Dedifferentiated amniotic fluid mesenchymal stem cell (primary cell): ENCODE measurements at regions not wholly inside any gene's neighbourhood (a gene's known extent, or its start where the extent isn't known, plus 50 kb on each side); places are given as distances from the start of the nearest gene placed in this dataset.
"Not testable (repeated sequence)": the region's sequence is repeated elsewhere in the genome, so short reads cannot be mapped to it uniquely, and the experiment has no call there.

Source experiments
- DNase-seq: peaks from one replicate; pipeline ENCODE4 v3.0.0-alpha.2; 2016; ENCODE audit errors: extremely low spot score

- no peak for DNase-seq
Observed at GRCh38 chr12:46087916-46088439, 97.6 kb upstream of the SCAF11 start.

GRCh38 chr12:46084666-46085631, 94.6 kb upstream of the SCAF11 start:
- no peak for DNase-seq

GRCh38 chr12:46082490-46083200, 92.3 kb upstream of the SCAF11 start:
- no peak for DNase-seq

GRCh38 chr12:46073321-46073720, 82.9 kb upstream of the SCAF11 start:
- DNase-seq: no peak

GRCh38 chr12:46071769-46072624, 81.6 kb upstream of the SCAF11 start:
- peak; percentile 82 for DNase-seq

GRCh38 chr12:46071335-46071734, 81.0 kb upstream of the SCAF11 start:
- no peak for DNase-seq

GRCh38 chr12:46067094-46067493, 76.7 kb upstream of the SCAF11 start:
- no peak for DNase-seq

GRCh38 chr12:46065412-46066166, 75.2 kb upstream of the SCAF11 start:
- DNase-seq: no peak

GRCh38 chr12:46064548-46064947, 74.2 kb upstream of the SCAF11 start:
- DNase-seq: no peak

GRCh38 chr12:46058697-46059096, 68.3 kb upstream of the SCAF11 start:
- DNase-seq: not testable (repeated sequence)

- no peak for DNase-seq
Observed at GRCh38 chr12:46050805-46051204, 60.4 kb upstream of the SCAF11 start.

- no peak for DNase-seq
Observed at GRCh38 chr12:46049665-46050064, 59.3 kb upstream of the SCAF11 start.

GRCh38 chr12:46046436-46046835, 56.1 kb upstream of the SCAF11 start:
- no peak for DNase-seq

GRCh38 chr12:46043972-46044520, 53.7 kb upstream of the SCAF11 start:
- DNase-seq: no peak
